GM12878 (cell line): ENCODE measurements at regions not wholly inside any gene's neighbourhood (a gene's known extent, or its start where the extent isn't known, plus 50 kb on each side); places are given as distances from the start of the nearest gene placed in this dataset.

Source experiments
- ATAC-seq: fragments of 200-7000 bp; cut with Tn5 transposase; 3 replicates; pipeline ENCODE4 v1.9.1; 2020; ENCODE audit warnings: mild to moderate bottlenecking, moderate library complexity
- BruUV-seq: library from RNA; stranded (reverse); fragments of 400-500 nt; replicated peaks from 2 replicates; lab custom pipeline; 2021; lab: Mats Ljungman, UMichigan
- CTCF ChIA-PET: fragments of 300-600 bp; sonication (Branson Sonifier 250); formaldehyde crosslinking; extraction: SDS; loops from one replicate; lab custom pipeline; 2021; ENCODE audit warnings: inconsistent platforms; lab: Yijun Ruan, JAX
- POLR2A ChIA-PET: fragments of 350-600 bp; formaldehyde crosslinking; extraction: SDS; loops from one replicate; lab custom pipeline; 2021; ENCODE audit warnings: inconsistent platforms; lab: Charles Lee
- RAD21 ChIA-PET: fragments of 300-600 bp; sonication (Branson Sonifier 250); formaldehyde crosslinking; loops from one replicate; lab custom pipeline; 2023; ENCODE audit warnings: antibody characterized with exemption; ENCODE audit not compliant: unreplicated experiment; lab: Charles Lee
- SMC1A ChIA-PET: fragments of 300-600 bp; sonication (Branson Sonifier 250); formaldehyde crosslinking; loops from one replicate; lab custom pipeline; 2023; ENCODE audit not compliant: unreplicated experiment, uncharacterized antibody; lab: Charles Lee
- DNase-seq: peaks from one replicate; pipeline ENCODE4 v3.0.0-alpha.2; 2011; ENCODE audit warnings: low read depth, low spot score
- FAIRE-seq: peaks from 3 replicates; lab custom pipeline; 2011; peaks lifted over from hg19 to GRCh38; lab: Jason Lieb, UNC
- H2AFZ ChIP-seq: 2 replicates; pipeline ENCODE4 v1.6.0; 2011; ENCODE audit warnings: low read depth, low read length, control low read depth; ENCODE audit not compliant: control insufficient read depth
- H3K27ac ChIP-seq: 2 replicates; pipeline ENCODE4 v1.5.1; 2011; ENCODE audit warnings: control low read depth; ENCODE audit not compliant: control insufficient read depth, insufficient read depth
- H3K27me3 ChIP-seq, 2 experiments: replicated peaks in 1 of 2; 2 replicates each; pipeline versions ENCODE4 v1.6.0 to v1.6.1; 2011; ENCODE audit warnings: low read length in 1 of 2; ENCODE audit not compliant: control insufficient read depth in 2 of 2, insufficient read depth in 2 of 2
- H3K36me3 ChIP-seq, 2 experiments: 2 replicates each; pipeline ENCODE4 v1.5.1; 2011; ENCODE audit warnings: low read length in 1 of 2; ENCODE audit not compliant: control insufficient read depth in 2 of 2, insufficient read depth in 2 of 2
- H3K4me1 ChIP-seq: 2 replicates; pipeline ENCODE4 v1.6.1; 2011; ENCODE audit warnings: mild to moderate bottlenecking, low read length, moderate library complexity, mixed read lengths; ENCODE audit not compliant: control insufficient read depth, insufficient read depth
- H3K4me2 ChIP-seq: 2 replicates; pipeline ENCODE4 v1.6.0; 2011; ENCODE audit warnings: control low read depth; ENCODE audit not compliant: control insufficient read depth, insufficient read depth
- H3K4me3 ChIP-seq: fragments of 200-600 bp; sonication (generic); 2 replicates; pipeline ENCODE4 v1.5.1; 2016
- H3K79me2 ChIP-seq: 2 replicates; pipeline ENCODE4 v1.6.0; 2011; ENCODE audit warnings: low read length; ENCODE audit not compliant: control insufficient read depth, insufficient read depth
- H3K9ac ChIP-seq: 2 replicates; pipeline ENCODE4 v1.8.0; 2011; ENCODE audit warnings: low read length, control low read depth, mixed read lengths; ENCODE audit not compliant: control insufficient read depth, insufficient read depth
- H3K9me3 ChIP-seq: replicated peaks from 3 replicates; pipeline ENCODE4 v1.5.1; 2011; ENCODE audit warnings: mild to moderate bottlenecking, low read length; ENCODE audit not compliant: control insufficient read depth, insufficient read depth
- H4K20me1 ChIP-seq: 2 replicates; pipeline ENCODE4 v1.6.0; 2011; ENCODE audit not compliant: control insufficient read depth, insufficient read depth
- BRCA1 ChIP-seq: IDR thresholded peaks from 2 replicates; pipeline ENCODE4 v1.6.1; 2011; ENCODE audit warnings: low read depth, low read length, improper control_type of control experiment
- CHD1 ChIP-seq: IDR thresholded peaks from 2 replicates; pipeline ENCODE4 v1.6.1; 2012; ENCODE audit warnings: low read depth, low read length, improper control_type of control experiment
- ESRRA ChIP-seq: IDR thresholded peaks from 2 replicates; pipeline ENCODE4 v1.6.1; 2012; ENCODE audit warnings: mild to moderate bottlenecking, low read length, improper control_type of control experiment
- FOXM1 ChIP-seq: IDR thresholded peaks from 2 replicates; pipeline ENCODE4 v1.6.1; 2012; ENCODE audit warnings: low read depth, mild to moderate bottlenecking, inconsistent platforms, low read length, moderate library complexity
- KLF5 ChIP-seq: fragments of 450-650 bp; IDR thresholded peaks from 2 replicates; pipeline ENCODE4 v1.6.1; 2014; ENCODE audit warnings: mild to moderate bottlenecking; ENCODE audit not compliant: partially characterized antibody
- NBN ChIP-seq: fragments of 450-650 bp; IDR thresholded peaks from 2 replicates; pipeline ENCODE4 v1.6.1; 2016
- POLR2AphosphoS2 ChIP-seq: IDR thresholded peaks from 2 replicates; pipeline ENCODE4 v1.6.1; 2011; ENCODE audit warnings: low read depth, mild to moderate bottlenecking, low read length, improper control_type of control experiment, moderate library complexity
- RCOR1 ChIP-seq: conservative IDR thresholded peaks from 2 replicates; pipeline ENCODE4 v1.6.1; 2012; ENCODE audit warnings: low read depth, low read length, improper control_type of control experiment
- RELA ChIP-seq: fragments of 450-650 bp; IDR thresholded peaks from 2 replicates; pipeline ENCODE4 v1.8.0; 2014; ENCODE audit warnings: borderline replicate concordance; ENCODE audit not compliant: partially characterized antibody
- STAT1 ChIP-seq: fragments of 450-650 bp; conservative IDR thresholded peaks from 2 replicates; pipeline ENCODE4 v1.6.1; 2014; ENCODE audit warnings: antibody characterized with exemption, mild to moderate bottlenecking
- ZBED1 ChIP-seq: IDR thresholded peaks from 2 replicates; pipeline ENCODE4 v1.6.1; 2016; ENCODE audit warnings: borderline replicate concordance
- ZZZ3 ChIP-seq: IDR thresholded peaks from 2 replicates; pipeline ENCODE4 v1.6.1; 2011; ENCODE audit warnings: low read depth; ENCODE audit not compliant: control insufficient read depth, insufficient read length
- WGBS: methylation state at CpG from one replicate; pipeline ENCODE4 v1.1.6; 2016; ENCODE audit warnings: low lambda C conversion rate; ENCODE audit not compliant: insufficient replicate concordance, insufficient coverage; ENCODE audit errors: missing lambda C conversion rate; 5-methylcytosine and 5-hydroxymethylcytosine counted together
- in situ Hi-C: fragments of 300-500 bp; cut with MboI; formaldehyde crosslinking; loops from 9 replicates; pipeline ENCODE4 v1.14.3; 2018; ENCODE audit warnings: mixed read lengths
- intact Hi-C: fragments of 100-400 bp; cut with micrococcal nuclease; formaldehyde crosslinking; loops from one replicate; pipeline ENCODE4 v1.14.2; 2022; ENCODE audit not compliant: unreplicated experiment
- TF ChIP-seq, protein P1 (sequence below): fragments of 450-650 bp; formaldehyde crosslinking; IDR thresholded peaks from 2 replicates; pipeline ENCODE4 v1.4.0; 2020; ENCODE audit warnings: mild to moderate bottlenecking, moderate library complexity
- TF ChIP-seq, protein P2 (sequence below): IDR thresholded peaks from 2 replicates; pipeline ENCODE4 v1.6.1; 2011; ENCODE audit warnings: low read depth, mild to moderate bottlenecking, low read length, moderate library complexity, borderline replicate concordance; ENCODE audit errors: extremely low read depth
- TF ChIP-seq, protein P3 (sequence below): fragments of 150-350 bp; IDR thresholded peaks from 2 replicates; pipeline ENCODE4 v1.6.1; 2016; ENCODE audit warnings: low read depth, low read length
- TF ChIP-seq, protein P4 (sequence below): fragments of 450-650 bp; IDR thresholded peaks from 2 replicates; pipeline ENCODE4 v1.6.1; 2018; ENCODE audit warnings: mild to moderate bottlenecking, low read depth, moderate library complexity; ENCODE audit not compliant: partially characterized antibody

DNA sequence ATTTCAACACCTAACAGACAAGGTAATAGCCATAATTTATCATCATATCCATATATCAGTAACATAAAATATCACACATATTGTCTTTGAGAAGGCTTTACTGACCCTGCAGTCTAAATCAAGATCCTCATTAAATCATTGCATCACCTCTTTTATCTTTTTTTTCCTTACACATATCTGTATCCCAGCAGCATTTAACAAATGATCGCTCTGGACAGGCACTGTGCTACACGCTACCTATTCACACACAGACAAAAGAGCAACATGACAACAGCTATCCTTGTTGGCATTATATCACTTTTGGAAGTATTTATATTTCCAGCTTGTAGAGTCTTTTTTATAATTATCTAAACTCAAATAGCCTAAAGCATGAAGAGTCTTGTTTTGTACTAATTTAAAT is 73.3 kb upstream of the NBEA start:
- POLR2A ChIA-PET, result no interaction called here
- no peaks in the 10 kb centered on the region for H3K27me3 ChIP-seq
- no peak for ATAC-seq
- no peak overlapping the region for H2AFZ ChIP-seq
- RAD21 ChIA-PET, result no interaction called here
- no peak overlapping the region for H3K27ac ChIP-seq
- H3K79me2 ChIP-seq, result no peaks in the 10 kb centered on the region
- in situ Hi-C loops, result no loop called here
- H3K36me3 ChIP-seq, result no peaks in the 10 kb centered on the region
- SMC1A ChIA-PET, result interaction anchor here (0.7 kb wide), 1 partner anchor 973 kb away, joined by 3 read pairs; no protein-coding TSS in a partner anchor
- no peak overlapping the region for H3K4me2 ChIP-seq
- no peaks in the 10 kb centered on the region for H3K9me3 ChIP-seq
- no peak overlapping the region for H3K9ac ChIP-seq
- H4K20me1 ChIP-seq, result no peaks in the 10 kb centered on the region
- intact Hi-C loops, result no loop called here
- H3K4me3 ChIP-seq, result no peak overlapping the region
- no peak for FAIRE-seq
- DNase-seq, result no peak
- BruUV-seq, result no TSS peak
- no peaks in the 10 kb centered on the region for H3K4me1 ChIP-seq
- 44% methylated on average over 2 of the region's 2 CpGs for whole genome bisulfite sequencing
- CTCF ChIA-PET, result interaction anchor here (0.7 kb wide), 1 partner anchor 93 kb away, joined by 3 read pairs; no protein-coding TSS in a partner anchor
- TF ChIP-seq, protein P1, sequence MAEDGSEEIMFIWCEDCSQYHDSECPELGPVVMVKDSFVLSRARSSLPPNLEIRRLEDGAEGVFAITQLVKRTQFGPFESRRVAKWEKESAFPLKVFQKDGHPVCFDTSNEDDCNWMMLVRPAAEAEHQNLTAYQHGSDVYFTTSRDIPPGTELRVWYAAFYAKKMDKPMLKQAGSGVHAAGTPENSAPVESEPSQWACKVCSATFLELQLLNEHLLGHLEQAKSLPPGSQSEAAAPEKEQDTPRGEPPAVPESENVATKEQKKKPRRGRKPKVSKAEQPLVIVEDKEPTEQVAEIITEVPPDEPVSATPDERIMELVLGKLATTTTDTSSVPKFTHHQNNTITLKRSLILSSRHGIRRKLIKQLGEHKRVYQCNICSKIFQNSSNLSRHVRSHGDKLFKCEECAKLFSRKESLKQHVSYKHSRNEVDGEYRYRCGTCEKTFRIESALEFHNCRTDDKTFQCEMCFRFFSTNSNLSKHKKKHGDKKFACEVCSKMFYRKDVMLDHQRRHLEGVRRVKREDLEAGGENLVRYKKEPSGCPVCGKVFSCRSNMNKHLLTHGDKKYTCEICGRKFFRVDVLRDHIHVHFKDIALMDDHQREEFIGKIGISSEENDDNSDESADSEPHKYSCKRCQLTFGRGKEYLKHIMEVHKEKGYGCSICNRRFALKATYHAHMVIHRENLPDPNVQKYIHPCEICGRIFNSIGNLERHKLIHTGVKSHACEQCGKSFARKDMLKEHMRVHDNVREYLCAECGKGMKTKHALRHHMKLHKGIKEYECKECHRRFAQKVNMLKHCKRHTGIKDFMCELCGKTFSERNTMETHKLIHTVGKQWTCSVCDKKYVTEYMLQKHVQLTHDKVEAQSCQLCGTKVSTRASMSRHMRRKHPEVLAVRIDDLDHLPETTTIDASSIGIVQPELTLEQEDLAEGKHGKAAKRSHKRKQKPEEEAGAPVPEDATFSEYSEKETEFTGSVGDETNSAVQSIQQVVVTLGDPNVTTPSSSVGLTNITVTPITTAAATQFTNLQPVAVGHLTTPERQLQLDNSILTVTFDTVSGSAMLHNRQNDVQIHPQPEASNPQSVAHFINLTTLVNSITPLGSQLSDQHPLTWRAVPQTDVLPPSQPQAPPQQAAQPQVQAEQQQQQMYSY (CRISPR knock-in tag), result no peak
- TF ChIP-seq, protein P2, sequence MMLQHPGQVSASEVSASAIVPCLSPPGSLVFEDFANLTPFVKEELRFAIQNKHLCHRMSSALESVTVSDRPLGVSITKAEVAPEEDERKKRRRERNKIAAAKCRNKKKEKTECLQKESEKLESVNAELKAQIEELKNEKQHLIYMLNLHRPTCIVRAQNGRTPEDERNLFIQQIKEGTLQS, result no peak
- TF ChIP-seq RELA, result no peak
- no peak for TF ChIP-seq ZZZ3
- no peak for TF ChIP-seq KLF5
- TF ChIP-seq CHD1, result no peak
- TF ChIP-seq POLR2AphosphoS2, result no peak
- TF ChIP-seq, protein P3, sequence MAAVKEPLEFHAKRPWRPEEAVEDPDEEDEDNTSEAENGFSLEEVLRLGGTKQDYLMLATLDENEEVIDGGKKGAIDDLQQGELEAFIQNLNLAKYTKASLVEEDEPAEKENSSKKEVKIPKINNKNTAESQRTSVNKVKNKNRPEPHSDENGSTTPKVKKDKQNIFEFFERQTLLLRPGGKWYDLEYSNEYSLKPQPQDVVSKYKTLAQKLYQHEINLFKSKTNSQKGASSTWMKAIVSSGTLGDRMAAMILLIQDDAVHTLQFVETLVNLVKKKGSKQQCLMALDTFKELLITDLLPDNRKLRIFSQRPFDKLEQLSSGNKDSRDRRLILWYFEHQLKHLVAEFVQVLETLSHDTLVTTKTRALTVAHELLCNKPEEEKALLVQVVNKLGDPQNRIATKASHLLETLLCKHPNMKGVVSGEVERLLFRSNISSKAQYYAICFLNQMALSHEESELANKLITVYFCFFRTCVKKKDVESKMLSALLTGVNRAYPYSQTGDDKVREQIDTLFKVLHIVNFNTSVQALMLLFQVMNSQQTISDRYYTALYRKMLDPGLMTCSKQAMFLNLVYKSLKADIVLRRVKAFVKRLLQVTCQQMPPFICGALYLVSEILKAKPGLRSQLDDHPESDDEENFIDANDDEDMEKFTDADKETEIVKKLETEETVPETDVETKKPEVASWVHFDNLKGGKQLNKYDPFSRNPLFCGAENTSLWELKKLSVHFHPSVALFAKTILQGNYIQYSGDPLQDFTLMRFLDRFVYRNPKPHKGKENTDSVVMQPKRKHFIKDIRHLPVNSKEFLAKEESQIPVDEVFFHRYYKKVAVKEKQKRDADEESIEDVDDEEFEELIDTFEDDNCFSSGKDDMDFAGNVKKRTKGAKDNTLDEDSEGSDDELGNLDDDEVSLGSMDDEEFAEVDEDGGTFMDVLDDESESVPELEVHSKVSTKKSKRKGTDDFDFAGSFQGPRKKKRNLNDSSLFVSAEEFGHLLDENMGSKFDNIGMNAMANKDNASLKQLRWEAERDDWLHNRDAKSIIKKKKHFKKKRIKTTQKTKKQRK, result no peak
- TF ChIP-seq FOXM1, result no peak
- TF ChIP-seq ZBED1, result no peak
- TF ChIP-seq STAT1, result no peak
- TF ChIP-seq RCOR1, result no peak
- TF ChIP-seq, protein P4, sequence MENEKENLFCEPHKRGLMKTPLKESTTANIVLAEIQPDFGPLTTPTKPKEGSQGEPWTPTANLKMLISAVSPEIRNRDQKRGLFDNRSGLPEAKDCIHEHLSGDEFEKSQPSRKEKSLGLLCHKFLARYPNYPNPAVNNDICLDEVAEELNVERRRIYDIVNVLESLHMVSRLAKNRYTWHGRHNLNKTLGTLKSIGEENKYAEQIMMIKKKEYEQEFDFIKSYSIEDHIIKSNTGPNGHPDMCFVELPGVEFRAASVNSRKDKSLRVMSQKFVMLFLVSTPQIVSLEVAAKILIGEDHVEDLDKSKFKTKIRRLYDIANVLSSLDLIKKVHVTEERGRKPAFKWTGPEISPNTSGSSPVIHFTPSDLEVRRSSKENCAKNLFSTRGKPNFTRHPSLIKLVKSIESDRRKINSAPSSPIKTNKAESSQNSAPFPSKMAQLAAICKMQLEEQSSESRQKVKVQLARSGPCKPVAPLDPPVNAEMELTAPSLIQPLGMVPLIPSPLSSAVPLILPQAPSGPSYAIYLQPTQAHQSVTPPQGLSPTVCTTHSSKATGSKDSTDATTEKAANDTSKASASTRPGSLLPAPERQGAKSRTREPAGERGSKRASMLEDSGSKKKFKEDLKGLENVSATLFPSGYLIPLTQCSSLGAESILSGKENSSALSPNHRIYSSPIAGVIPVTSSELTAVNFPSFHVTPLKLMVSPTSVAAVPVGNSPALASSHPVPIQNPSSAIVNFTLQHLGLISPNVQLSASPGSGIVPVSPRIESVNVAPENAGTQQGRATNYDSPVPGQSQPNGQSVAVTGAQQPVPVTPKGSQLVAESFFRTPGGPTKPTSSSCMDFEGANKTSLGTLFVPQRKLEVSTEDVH, result no peak
- no peak for TF ChIP-seq BRCA1
- no peak for TF ChIP-seq NBN
- TF ChIP-seq ESRRA, result no peak
